ENCODE measurements at regions not wholly inside any gene's neighbourhood (a gene's known extent, or its start where the extent isn't known, plus 50 kb on each side); places are given as distances from the start of the nearest gene placed in this dataset.
"Not testable (repeated sequence)": the region's sequence is repeated elsewhere in the genome, so short reads cannot be mapped to it uniquely, and the experiment has no call there.

- no peak for DNase-seq (ENCODE audit: low read depth, low spot score)
- Histone ChIP-seq H3K4me1 (ENCODE audit: control insufficient read depth, insufficient read depth, low read length) (no peaks in the 10 kb centered on the region), H3K4me3 (ENCODE audit: low read depth in 2 of 2, low read length in 2 of 2) (no peak overlapping the region), H3K27ac (ENCODE audit: low read length) (no peak overlapping the region), H3K9me3 (ENCODE audit: control insufficient read depth, insufficient read depth, low read depth, low read length) (no peaks in the 10 kb centered on the region), H3K27me3 (ENCODE audit: control insufficient read depth, insufficient read depth, low read length) (no peaks in the 10 kb centered on the region), H3K36me3 (ENCODE audit: control insufficient read depth, insufficient read depth, low read length) (no peaks in the 10 kb centered on the region)
- CTCF ChIA-PET = no interaction called here
- no TSS peak for BruUV-seq (replicated peaks)
- TF ChIP-seq CTCF (IDR thresholded peaks at IDR 0.05) (no peak), TCF7L2 (IDR thresholded peaks at IDR 0.05; ENCODE audit: low read depth, low read length) (no peak), POLR2AphosphoS5 (IDR thresholded peaks at IDR 0.05; ENCODE audit: low read depth, low read length) (no peak), SIN3A (IDR thresholded peaks at IDR 0.05; ENCODE audit: borderline replicate concordance, insufficient read depth, low read depth, low read length) (no peak)
- TF ChIP-seq, protein P1, sequence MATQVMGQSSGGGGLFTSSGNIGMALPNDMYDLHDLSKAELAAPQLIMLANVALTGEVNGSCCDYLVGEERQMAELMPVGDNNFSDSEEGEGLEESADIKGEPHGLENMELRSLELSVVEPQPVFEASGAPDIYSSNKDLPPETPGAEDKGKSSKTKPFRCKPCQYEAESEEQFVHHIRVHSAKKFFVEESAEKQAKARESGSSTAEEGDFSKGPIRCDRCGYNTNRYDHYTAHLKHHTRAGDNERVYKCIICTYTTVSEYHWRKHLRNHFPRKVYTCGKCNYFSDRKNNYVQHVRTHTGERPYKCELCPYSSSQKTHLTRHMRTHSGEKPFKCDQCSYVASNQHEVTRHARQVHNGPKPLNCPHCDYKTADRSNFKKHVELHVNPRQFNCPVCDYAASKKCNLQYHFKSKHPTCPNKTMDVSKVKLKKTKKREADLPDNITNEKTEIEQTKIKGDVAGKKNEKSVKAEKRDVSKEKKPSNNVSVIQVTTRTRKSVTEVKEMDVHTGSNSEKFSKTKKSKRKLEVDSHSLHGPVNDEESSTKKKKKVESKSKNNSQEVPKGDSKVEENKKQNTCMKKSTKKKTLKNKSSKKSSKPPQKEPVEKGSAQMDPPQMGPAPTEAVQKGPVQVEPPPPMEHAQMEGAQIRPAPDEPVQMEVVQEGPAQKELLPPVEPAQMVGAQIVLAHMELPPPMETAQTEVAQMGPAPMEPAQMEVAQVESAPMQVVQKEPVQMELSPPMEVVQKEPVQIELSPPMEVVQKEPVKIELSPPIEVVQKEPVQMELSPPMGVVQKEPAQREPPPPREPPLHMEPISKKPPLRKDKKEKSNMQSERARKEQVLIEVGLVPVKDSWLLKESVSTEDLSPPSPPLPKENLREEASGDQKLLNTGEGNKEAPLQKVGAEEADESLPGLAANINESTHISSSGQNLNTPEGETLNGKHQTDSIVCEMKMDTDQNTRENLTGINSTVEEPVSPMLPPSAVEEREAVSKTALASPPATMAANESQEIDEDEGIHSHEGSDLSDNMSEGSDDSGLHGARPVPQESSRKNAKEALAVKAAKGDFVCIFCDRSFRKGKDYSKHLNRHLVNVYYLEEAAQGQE (IDR thresholded peaks at IDR 0.05; ENCODE audit: insufficient read depth in 1 of 2, low read depth in 2 of 2, low read length in 1 of 2) = no peak
- intact Hi-C loops (cut with micrococcal nuclease; ENCODE audit: unreplicated experiment) = no loop called here
- in situ Hi-C loops (cut with HindIII; ENCODE audit: low pct_unique_long_range_greater_than_20kb, low sequenced_read_pairs) = no loop called here
- POLR2A ChIA-PET = no interaction called here
- ATAC-seq = no peak
Observed at GRCh38 chr1:199246716-199247115, 607.9 kb downstream of the PTPRC start.

DNA sequence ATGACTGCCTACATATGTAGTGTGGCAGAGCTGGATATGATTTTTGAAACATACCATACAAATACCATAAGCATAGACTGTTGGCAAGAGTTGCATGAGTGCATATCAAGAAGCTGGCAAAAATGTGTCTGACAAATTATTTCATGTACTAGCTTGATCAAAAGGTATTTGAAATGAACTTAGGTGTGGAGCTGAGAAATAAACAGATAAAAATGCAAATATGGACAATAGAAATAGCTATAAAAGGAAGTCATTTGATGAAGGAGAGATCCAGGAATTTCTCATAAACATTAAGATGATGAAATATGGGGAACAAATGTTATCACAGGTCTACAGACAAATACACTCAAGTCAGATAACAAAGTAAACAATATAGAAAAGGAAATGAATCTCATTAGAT, 609.1 kb downstream of the PTPRC start:
- no peak overlapping the region for H3K27ac ChIP-seq (ENCODE audit: low read length)
- ATAC-seq (no peak), DNase-seq (ENCODE audit: low read depth, low spot score) (no peak)
- ChIA-PET POLR2A (no interaction called here), CTCF (no interaction called here)
- H3K36me3 ChIP-seq (ENCODE audit: control insufficient read depth, insufficient read depth, low read length) = no peaks in the 10 kb centered on the region
- H3K4me3 ChIP-seq (ENCODE audit: low read depth in 2 of 2, low read length in 2 of 2) = no peak overlapping the region
- no peaks in the 10 kb centered on the region for H3K27me3 ChIP-seq (ENCODE audit: control insufficient read depth, insufficient read depth, low read length)
- no peaks in the 10 kb centered on the region for H3K9me3 ChIP-seq (ENCODE audit: control insufficient read depth, insufficient read depth, low read depth, low read length)
- no peak for TF ChIP-seq CTCF (IDR thresholded peaks at IDR 0.05)
- TF ChIP-seq, protein P1 (IDR thresholded peaks at IDR 0.05; ENCODE audit: insufficient read depth in 1 of 2, low read depth in 2 of 2, low read length in 1 of 2) = no peak
- TF ChIP-seq POLR2AphosphoS5 (IDR thresholded peaks at IDR 0.05; ENCODE audit: low read depth, low read length) = no peak
- TF ChIP-seq SIN3A (IDR thresholded peaks at IDR 0.05; ENCODE audit: borderline replicate concordance, insufficient read depth, low read depth, low read length) = no peak
- TF ChIP-seq TCF7L2 (IDR thresholded peaks at IDR 0.05; ENCODE audit: low read depth, low read length) = no peak
- in situ Hi-C loops (cut with HindIII; ENCODE audit: low pct_unique_long_range_greater_than_20kb, low sequenced_read_pairs) = no loop called here
- no peaks in the 10 kb centered on the region for H3K4me1 ChIP-seq (ENCODE audit: control insufficient read depth, insufficient read depth, low read length)
- intact Hi-C loops (cut with micrococcal nuclease; ENCODE audit: unreplicated experiment) = no loop called here
- BruUV-seq (replicated peaks) = no TSS peak

DNA sequence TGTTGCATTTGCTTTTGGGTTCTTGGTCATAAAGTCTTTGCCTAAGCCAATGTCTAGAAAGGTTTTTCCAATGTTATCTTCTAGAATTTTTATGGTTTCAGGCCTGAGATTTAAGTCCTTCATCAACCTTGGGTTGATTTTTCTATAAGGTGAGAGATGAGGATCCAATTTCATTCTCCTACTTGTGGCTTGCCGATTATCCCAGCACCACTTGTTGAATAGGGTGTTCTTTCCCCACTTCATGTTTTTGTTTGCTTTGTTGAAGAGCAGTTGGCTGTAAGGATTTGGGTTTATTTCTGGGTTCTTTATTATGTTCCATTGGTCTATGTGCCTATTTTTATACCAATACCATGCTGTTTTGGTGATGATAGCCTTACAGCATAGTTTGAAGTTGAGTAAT, 615.2 kb downstream of the PTPRC start:
- H3K27me3 ChIP-seq (ENCODE audit: control insufficient read depth, insufficient read depth, low read length); BruUV-seq (replicated peaks); intact Hi-C loops (cut with micrococcal nuclease; ENCODE audit: unreplicated experiment); H3K9me3 ChIP-seq (ENCODE audit: control insufficient read depth, insufficient read depth, low read depth, low read length); H3K4me3 ChIP-seq (ENCODE audit: low read depth in 2 of 2, low read length in 2 of 2); POLR2A ChIA-PET; CTCF ChIA-PET; ATAC-seq; H3K27ac ChIP-seq (ENCODE audit: low read length); in situ Hi-C loops (cut with HindIII; ENCODE audit: low pct_unique_long_range_greater_than_20kb, low sequenced_read_pairs); H3K4me1 ChIP-seq (ENCODE audit: control insufficient read depth, insufficient read depth, low read length); H3K36me3 ChIP-seq (ENCODE audit: control insufficient read depth, insufficient read depth, low read length); DNase-seq (ENCODE audit: low read depth, low spot score): not testable (repeated sequence)
